GM18870 (cell line): ENCODE measurements at regions not wholly inside any gene's neighbourhood (a gene's known extent, or its start where the extent isn't known, plus 50 kb on each side); places are given as distances from the start of the nearest gene placed in this dataset.

Source experiments
- ATAC-seq: cut with Tn5 transposase; IDR thresholded peaks from one replicate; pipeline ENCODE4 v1.9.1; 2021; ENCODE audit warnings: moderate library complexity; ENCODE audit not compliant: unreplicated experiment

DNA sequence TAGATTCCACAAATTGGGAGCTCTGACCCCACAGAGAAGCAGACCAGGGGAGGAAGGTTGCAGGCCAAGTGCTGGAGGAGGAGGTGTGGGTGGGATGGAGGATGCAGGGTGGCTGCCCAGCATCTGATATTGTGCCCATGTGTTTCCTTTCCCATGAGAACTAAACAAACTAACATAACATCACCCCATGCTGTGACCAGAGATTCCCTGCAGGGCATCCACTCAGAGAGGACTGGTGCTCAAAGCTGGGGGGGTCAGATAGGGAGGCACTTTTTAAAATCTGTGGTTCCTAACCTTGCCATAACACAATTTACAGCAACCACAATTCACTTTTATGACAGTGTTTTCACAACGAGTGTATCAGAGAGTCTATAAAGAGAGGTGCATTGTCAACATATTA, 1277.6 kb downstream of the AACS start:
- no peak for ATAC-seq

- ATAC-seq, result no peak
These were observed 1278.1 kb downstream of the AACS start for GRCh38 chr12:126343321-126343720.

DNA sequence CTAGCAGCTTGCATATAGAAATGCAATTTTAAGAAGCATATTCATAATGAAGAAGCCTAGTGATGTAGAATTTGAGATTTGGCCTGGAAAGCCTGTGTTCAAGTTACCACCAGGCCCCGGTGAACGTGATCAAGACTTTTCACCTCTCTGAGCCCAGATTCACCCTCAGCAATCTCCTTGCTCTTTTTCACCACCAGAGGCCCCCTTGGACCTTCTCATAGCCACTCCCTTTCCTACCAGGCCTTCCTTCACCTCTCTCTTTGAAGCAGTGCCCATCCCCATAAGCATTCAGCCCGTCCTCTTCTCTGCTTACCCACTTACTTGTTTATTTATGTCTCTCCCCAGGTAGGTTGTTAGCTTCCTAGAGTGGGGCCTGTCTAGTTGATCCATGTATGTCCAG, 1280.9 kb downstream of the AACS start:
- no peak for ATAC-seq

- ATAC-seq, result no peak
These were observed 1282.2 kb downstream of the AACS start for GRCh38 chr12:126347421-126347820.

DNA sequence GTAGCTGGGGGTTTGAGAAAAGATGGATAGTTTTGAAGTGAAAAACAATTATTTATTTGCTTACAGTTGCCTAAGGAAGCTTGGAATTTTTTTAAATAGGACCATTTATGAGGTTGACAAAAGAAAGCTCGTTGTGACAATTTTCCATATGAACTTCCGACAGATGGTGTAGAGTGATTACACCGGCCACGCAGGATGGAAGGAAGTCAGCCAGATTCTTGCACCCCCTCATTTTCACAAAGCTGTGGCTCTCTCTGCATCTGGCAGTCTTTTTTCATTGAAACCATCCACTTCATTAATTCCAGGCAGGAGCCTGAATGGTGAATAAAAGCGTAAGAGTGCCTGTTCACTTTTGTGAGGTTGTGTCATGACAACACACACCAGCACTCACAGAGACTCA, 1284.1 kb downstream of the AACS start:
- ATAC-seq, result no peak

- no peak for ATAC-seq
These were observed 1288.4 kb downstream of the AACS start for GRCh38 chr12:126353604-126354003.

DNA sequence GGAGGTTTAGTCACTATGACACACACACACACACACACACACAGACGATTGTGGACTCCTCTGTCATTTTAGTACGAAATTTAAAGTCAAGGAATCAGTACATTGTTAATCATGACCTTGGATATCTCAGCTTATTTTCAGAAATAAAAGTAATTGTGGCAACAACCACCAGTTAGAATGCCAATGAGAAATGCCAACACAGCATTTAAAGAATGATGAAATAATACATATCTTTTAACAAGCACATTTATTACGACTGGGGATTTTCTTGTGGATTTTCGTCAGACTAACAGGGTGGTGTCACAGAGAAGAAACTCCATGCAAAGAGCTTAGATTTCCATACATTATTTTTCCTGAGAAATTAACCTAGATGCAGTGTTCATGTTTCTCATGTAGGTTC, 1289.4 kb downstream of the AACS start:
- ATAC-seq, result no peak

DNA sequence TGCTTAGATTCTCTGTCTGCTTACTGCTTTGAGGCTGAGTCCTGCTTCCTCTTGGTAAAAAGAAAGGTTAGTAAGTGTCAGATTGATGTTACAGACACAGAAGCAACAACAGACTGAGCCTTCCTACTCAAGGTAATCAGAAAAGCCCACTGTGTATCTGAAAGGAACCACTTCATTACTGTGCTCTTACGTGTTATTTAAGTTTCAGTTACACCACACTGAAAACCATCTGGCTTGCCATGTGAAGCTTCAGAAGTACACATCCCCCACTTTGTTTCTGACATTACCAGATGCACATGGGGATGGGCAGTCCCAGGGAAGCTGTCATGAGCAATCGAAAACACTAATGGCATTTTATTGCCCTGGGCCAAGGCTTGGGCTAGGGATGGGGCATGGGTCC, 1290.1 kb downstream of the AACS start:
- ATAC-seq, result no peak

DNA sequence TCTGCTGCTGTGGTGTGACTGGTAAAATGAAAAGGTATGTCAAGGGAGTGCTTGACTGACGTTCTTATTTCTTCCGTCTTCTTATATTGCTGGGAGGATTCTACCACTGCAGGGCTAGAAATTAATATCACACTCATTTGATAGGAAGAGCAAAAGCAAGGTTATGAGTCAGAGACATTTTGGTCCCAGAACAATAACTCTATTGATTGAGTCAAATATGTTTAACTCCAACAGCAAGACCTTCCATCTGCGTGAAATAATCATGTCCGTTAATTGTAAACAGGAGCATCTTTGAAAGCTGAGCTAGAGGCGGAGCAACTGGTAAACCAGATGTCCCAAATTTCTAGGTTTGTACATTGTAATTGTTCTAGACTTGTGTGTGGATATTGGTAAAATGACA, 1293.6 kb downstream of the AACS start:
- no peak for ATAC-seq

DNA sequence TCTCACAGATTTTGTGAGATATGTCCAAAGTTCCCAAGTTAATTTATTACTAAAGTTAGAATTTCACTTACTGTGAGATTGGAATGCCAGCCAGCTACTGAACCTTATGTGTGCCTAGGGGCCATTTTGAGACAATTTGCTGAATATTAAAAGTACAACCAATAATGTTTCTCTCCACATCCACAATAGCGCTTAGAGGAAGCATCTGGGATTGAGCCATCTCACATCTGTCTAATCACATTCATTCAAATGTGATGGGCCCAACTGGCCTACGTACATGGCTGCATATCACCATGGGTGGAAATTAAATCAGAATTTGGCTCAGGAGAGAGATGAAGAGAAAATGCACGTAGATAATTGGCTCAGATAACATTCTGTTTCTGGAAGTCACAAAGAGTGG, 1294.0 kb downstream of the AACS start:
- ATAC-seq, result no peak

DNA sequence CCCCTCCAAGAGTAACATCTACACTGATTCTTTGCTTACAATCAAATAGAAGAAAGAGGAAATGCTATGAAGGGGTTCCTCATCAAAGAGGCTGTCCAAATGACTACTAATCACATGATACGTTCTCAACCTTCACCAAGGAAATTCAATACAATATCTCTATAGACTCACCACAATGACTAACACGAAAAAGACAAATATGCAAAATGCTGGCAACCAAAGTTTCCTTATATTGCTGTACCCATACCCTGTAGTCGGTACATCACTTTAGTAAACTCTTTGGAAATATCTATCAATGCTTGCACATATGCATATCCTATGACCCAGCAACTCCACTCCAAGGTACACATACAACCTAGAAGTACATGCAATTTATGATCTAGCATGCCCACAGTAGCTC, 1296.6 kb downstream of the AACS start:
- ATAC-seq, result no peak

DNA sequence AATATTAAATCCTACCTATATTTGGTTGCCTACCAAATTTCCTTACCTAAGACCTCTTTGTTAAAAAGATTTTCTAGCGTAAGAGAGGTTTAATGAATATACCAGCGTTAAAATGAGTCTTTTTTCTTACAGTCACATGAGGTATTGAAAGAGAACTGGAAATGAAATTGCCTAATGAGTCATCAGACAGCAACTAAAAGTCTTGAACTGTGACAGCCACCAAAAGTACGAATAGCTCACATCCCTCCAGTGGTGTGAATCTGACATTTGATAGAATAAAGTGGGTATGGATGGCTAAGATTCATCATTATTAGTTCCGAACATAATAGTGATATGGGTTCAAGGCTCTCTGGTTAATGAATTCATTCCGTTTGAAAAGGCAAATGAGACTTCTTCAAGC, 1297.3 kb downstream of the AACS start:
- no peak for ATAC-seq

GRCh38 chr12:126362964-126363363, 1297.7 kb downstream of the AACS start:
- ATAC-seq, result no peak

GRCh38 chr12:126369487-126370463, 1304.5 kb downstream of the AACS start:
- ATAC-seq, result no peak

GRCh38 chr12:126383506-126383905, 1318.3 kb downstream of the AACS start:
- ATAC-seq, result no peak

GRCh38 chr12:126384026-126384564, 1318.9 kb downstream of the AACS start:
- ATAC-seq, result no peak

- no peak for ATAC-seq
These were observed 1320.5 kb downstream of the AACS start for GRCh38 chr12:126385785-126386184.

DNA sequence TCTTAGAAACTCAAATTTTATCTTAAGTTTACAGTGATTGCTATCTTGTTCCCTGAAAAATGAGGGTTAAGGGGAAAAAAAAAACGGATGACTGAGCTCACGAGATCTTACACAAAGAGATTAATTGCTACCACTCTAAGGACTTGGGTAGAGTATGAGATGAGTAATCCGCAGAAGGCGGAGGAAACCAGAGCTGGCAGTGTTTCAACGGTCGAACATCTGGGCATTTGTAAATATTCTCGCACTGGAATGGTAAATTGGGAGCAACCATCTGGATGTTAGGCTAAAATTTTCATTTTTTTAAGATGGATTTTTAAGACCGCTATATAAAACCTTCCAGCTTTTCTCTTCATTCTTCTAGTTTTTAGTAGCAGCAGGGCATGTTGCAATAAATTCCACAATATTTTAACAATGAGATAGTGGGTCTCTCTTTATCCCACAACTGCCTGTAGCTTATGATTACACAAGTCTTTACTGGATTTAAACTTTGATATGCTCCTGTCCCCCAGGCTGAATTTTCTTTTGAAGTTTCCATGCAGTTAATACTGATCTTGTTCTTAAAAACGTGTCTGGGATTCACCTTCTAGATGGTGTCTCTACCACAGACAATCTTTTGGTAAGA, 1324.1 kb downstream of the AACS start:
- ATAC-seq, result no peak

DNA sequence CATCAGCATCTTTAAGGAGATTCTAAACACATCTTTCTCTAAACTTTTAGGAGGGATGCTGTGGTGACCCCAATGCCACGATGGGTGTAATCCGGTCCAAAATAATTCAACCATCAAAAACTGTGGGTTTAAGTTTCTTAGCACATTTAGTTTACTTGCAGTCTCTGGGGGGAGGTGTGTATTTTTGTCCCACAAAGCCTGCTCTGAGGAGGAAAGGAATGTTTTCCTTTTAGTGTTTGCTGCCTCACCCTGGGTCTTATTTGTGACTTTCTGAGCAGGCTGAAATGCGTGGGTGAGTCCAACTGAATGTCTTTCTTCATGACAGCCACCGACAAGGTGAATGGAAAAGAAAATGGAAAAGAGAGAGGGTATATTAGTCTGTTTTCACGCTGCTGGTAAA, 1324.7 kb downstream of the AACS start:
- no peak for ATAC-seq

GRCh38 chr12:126390969-126391566, 1325.8 kb downstream of the AACS start:
- ATAC-seq, result no peak

GRCh38 chr12:126396536-126396935, 1331.3 kb downstream of the AACS start:
- no peak for ATAC-seq
